Osteoblast (primary cell): ENCODE measurements at regions not wholly inside any gene's neighbourhood (a gene's known extent, or its start where the extent isn't known, plus 50 kb on each side); places are given as distances from the start of the nearest gene placed in this dataset.
A peak's percentile ranks its signal among the peaks of the same experiment; 100 is the strongest.

Experiments
- DNase-seq: peaks from one replicate; pipeline ENCODE4 v3.0.0; 2011; ENCODE audit warnings: low spot score, mixed read lengths; ENCODE audit not compliant: insufficient read length; ENCODE audit errors: missing footprints
- H2AFZ ChIP-seq: 2 replicates; pipeline ENCODE4 v1.6.0; 2011; ENCODE audit warnings: mild to moderate bottlenecking, low read length
- H3K27ac ChIP-seq: 2 replicates; pipeline ENCODE4 v1.5.1; 2011; ENCODE audit warnings: mild to moderate bottlenecking, low read depth, low read length, moderate library complexity
- H3K27me3 ChIP-seq: 2 replicates; pipeline ENCODE4 v1.6.0; 2012; ENCODE audit warnings: mild to moderate bottlenecking, control low read depth, inconsistent platforms, low read length, moderate library complexity; ENCODE audit not compliant: insufficient read depth
- H3K36me3 ChIP-seq: 2 replicates; pipeline ENCODE4 v1.5.1; 2011; ENCODE audit warnings: mild to moderate bottlenecking, low read length, control low read depth, moderate library complexity; ENCODE audit not compliant: insufficient read depth
- H3K4me1 ChIP-seq: 2 replicates; pipeline ENCODE4 v1.5.1; 2011; ENCODE audit warnings: mild to moderate bottlenecking, low read length, control low read depth, moderate library complexity; ENCODE audit not compliant: insufficient read depth
- H3K4me2 ChIP-seq: 2 replicates; pipeline ENCODE4 v1.6.0; 2011; ENCODE audit warnings: mild to moderate bottlenecking, low read length; ENCODE audit not compliant: insufficient read depth
- H3K4me3 ChIP-seq: fragments of 200-600 bp; sonication (generic); 3 replicates; pipeline ENCODE4 v1.5.1; 2012; ENCODE audit warnings: mild to moderate bottlenecking, low read length, inconsistent platforms; ENCODE audit not compliant: insufficient read depth
- H3K79me2 ChIP-seq: 2 replicates; pipeline ENCODE4 v1.6.0; 2012; ENCODE audit warnings: mild to moderate bottlenecking, low read length, control low read depth, inconsistent platforms; ENCODE audit not compliant: insufficient read depth
- H3K9me3 ChIP-seq: 2 replicates; pipeline ENCODE4 v1.5.1; 2011; ENCODE audit warnings: low read depth, low read length, control low read depth
- H4K20me1 ChIP-seq: 2 replicates; pipeline ENCODE4 v1.6.0; 2012; ENCODE audit warnings: mild to moderate bottlenecking, low read length, control low read depth; ENCODE audit not compliant: insufficient read depth
- TF ChIP-seq, protein P1 (sequence below): IDR thresholded peaks from 2 replicates; pipeline ENCODE4 v1.5.1; 2011; ENCODE audit warnings: mild to moderate bottlenecking, low read depth, low read length, moderate library complexity; ENCODE audit errors: extremely low read depth

DNA sequence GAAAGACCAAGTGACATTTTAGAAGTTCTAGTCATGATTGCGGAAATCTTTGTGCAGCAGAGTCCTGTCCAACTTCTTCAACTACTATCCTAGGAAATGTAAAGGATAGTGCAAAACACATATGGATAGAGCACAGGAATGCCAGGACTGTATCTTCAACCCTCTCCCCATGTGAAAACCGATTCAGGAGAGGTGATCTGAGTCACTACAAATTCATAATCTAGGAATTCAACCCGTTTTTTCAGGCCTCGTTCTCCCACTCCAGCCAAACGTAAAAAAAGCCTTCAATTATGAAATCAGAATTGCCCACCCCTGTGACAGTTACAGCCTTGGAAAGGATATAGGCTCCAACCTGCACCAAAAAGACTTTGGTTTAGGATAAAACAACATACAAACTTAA is 52.9 kb upstream of the RGS1 start:
- no peaks in the 10 kb centered on the region for H3K27me3 ChIP-seq
- H3K4me1 ChIP-seq, result peaks cover 33% of the 10 kb centered on the region
- no peak overlapping the region for H3K4me3 ChIP-seq
- no peaks in the 10 kb centered on the region for H3K9me3 ChIP-seq
- H3K4me2 ChIP-seq, result no peak overlapping the region
- no peak overlapping the region for H2AFZ ChIP-seq
- no peaks in the 10 kb centered on the region for H3K79me2 ChIP-seq
- TF ChIP-seq, protein P1, sequence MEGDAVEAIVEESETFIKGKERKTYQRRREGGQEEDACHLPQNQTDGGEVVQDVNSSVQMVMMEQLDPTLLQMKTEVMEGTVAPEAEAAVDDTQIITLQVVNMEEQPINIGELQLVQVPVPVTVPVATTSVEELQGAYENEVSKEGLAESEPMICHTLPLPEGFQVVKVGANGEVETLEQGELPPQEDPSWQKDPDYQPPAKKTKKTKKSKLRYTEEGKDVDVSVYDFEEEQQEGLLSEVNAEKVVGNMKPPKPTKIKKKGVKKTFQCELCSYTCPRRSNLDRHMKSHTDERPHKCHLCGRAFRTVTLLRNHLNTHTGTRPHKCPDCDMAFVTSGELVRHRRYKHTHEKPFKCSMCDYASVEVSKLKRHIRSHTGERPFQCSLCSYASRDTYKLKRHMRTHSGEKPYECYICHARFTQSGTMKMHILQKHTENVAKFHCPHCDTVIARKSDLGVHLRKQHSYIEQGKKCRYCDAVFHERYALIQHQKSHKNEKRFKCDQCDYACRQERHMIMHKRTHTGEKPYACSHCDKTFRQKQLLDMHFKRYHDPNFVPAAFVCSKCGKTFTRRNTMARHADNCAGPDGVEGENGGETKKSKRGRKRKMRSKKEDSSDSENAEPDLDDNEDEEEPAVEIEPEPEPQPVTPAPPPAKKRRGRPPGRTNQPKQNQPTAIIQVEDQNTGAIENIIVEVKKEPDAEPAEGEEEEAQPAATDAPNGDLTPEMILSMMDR, result no peak
- H3K36me3 ChIP-seq, result no peaks in the 10 kb centered on the region
- DNase-seq, result no peak
- no peaks in the 10 kb centered on the region for H4K20me1 ChIP-seq
- H3K27ac ChIP-seq, result peak overlapping the region; percentile 46

DNA sequence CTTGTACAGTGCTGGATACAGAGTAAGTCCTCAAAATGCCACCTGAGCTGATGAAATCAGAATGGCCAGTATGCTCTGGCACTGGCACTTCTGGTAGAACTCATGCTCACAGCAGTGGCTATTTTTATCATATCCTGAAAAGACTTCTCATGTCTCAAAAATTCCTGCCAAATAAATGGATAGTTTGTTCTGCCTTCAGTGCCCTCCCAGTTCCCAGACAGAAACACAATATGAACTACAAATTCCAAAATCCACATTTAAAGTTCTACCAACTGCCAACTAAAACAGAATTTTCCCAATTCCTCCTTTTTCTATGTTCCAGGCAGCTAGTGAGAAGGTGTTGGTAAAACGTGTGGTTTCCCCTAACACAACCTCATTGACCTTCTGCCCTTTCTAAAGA is 51.4 kb upstream of the RGS1 start:
- no peak overlapping the region for H2AFZ ChIP-seq
- no peaks in the 10 kb centered on the region for H4K20me1 ChIP-seq
- H3K79me2 ChIP-seq, result no peaks in the 10 kb centered on the region
- H3K36me3 ChIP-seq, result no peaks in the 10 kb centered on the region
- DNase-seq, result no peak
- H3K27ac ChIP-seq, result peak overlapping the region; percentile 56
- H3K27me3 ChIP-seq, result no peaks in the 10 kb centered on the region
- H3K4me3 ChIP-seq, result no peak overlapping the region
- peaks cover 32% of the 10 kb centered on the region for H3K4me1 ChIP-seq
- no peak overlapping the region for H3K4me2 ChIP-seq
- TF ChIP-seq, protein P1, result no peak
- H3K9me3 ChIP-seq, result no peaks in the 10 kb centered on the region
